ENCODE measurements at regions not wholly inside any gene's neighbourhood (a gene's known extent, or its start where the extent isn't known, plus 50 kb on each side); places are given as distances from the start of the nearest gene placed in this dataset.

GRCh38 chr6:99712519-99712918, 105.9 kb downstream of the PRDM13 start:
- TF ChIP-seq CTCF (conservative IDR thresholded peaks at IDR 0.05 in 1 of 2, IDR thresholded peaks at IDR 0.05 in 1 of 2; ENCODE audit: extremely low read depth in 1 of 2, insufficient read depth in 1 of 2, low read depth in 1 of 2, low read length in 2 of 2) (no peak), EZH2 (IDR thresholded peaks at IDR 0.05; ENCODE audit: borderline replicate concordance, low read length) (no peak)

Data from mammary epithelial cell (primary cell).